H4 (cell line): ENCODE measurements at regions not wholly inside any gene's neighbourhood (a gene's known extent, or its start where the extent isn't known, plus 50 kb on each side); places are given as distances from the start of the nearest gene placed in this dataset.
"Not testable (repeated sequence)": the region's sequence is repeated elsewhere in the genome, so short reads cannot be mapped to it uniquely, and the experiment has no call there.

ENCODE experiments used
- DNase-seq: peaks from one replicate; pipeline ENCODE4 v3.0.0-alpha.2; 2015; ENCODE audit warnings: low spot score

- DNase-seq = peak; percentile 1
Observed at GRCh38 chr14:105917136-105917932, 391.0 kb downstream of the TMEM121 start.

GRCh38 chr14:105917933-105918436 is 391.6 kb downstream of the TMEM121 start:
- DNase-seq = peak; percentile 1

- peak; percentile 0 for DNase-seq
Observed at GRCh38 chr14:105918496-105919262, 392.3 kb downstream of the TMEM121 start.

GRCh38 chr14:105919458-105920150 is 393.2 kb downstream of the TMEM121 start:
- peak; percentile 1 for DNase-seq

- DNase-seq = peak; percentile 0
Observed at GRCh38 chr14:105920151-105920700, 393.8 kb downstream of the TMEM121 start.

GRCh38 chr14:105920803-105921755 is 394.7 kb downstream of the TMEM121 start:
- DNase-seq = not testable (repeated sequence)

- peak; percentile 0 for DNase-seq
Observed at GRCh38 chr14:105921781-105922180, 395.4 kb downstream of the TMEM121 start.

GRCh38 chr14:105923520-105924191 is 397.3 kb downstream of the TMEM121 start:
- not testable (repeated sequence) for DNase-seq

GRCh38 chr14:105924951-105925591 is 398.7 kb downstream of the TMEM121 start:
- peak; percentile 1 for DNase-seq

GRCh38 chr14:105925615-105926372 is 399.4 kb downstream of the TMEM121 start:
- peak; percentile 0 for DNase-seq

GRCh38 chr14:105926373-105927095 is 400.2 kb downstream of the TMEM121 start:
- peak; percentile 1 for DNase-seq

- peak; percentile 1 for DNase-seq
Observed at GRCh38 chr14:105927096-105928060, 401.0 kb downstream of the TMEM121 start.

GRCh38 chr14:105928171-105929111 is 402.1 kb downstream of the TMEM121 start:
- peak; percentile 1 for DNase-seq

- DNase-seq = peak; percentile 1
Observed at GRCh38 chr14:105929327-105930081, 403.1 kb downstream of the TMEM121 start.

GRCh38 chr14:105930572-105930971 is 404.2 kb downstream of the TMEM121 start:
- peak; percentile 0 for DNase-seq
